ENCODE measurements at regions not wholly inside any gene's neighbourhood (a gene's known extent, or its start where the extent isn't known, plus 50 kb on each side); places are given as distances from the start of the nearest gene placed in this dataset.

DNA sequence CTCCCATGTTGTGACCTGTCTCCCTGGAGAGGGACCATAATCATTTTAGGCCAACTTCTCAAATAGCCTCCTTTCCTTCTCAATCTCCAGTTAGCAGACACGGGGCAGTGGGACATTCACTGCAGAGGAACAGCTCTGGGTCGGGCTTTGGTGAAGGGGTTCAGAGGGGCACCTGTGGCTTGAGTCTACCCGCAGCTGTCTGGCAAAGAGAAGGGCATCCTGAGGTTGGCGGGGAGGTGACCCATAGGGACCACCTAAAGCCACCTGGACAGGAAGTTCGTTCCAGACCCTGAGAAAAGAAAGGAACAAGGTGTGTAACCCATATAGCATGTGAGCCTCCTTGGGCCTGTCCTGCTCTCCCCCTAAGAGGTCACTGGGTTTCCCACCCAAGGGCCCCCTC, 155.0 kb downstream of the OAT start:
- no peak for DNase-seq

DNA sequence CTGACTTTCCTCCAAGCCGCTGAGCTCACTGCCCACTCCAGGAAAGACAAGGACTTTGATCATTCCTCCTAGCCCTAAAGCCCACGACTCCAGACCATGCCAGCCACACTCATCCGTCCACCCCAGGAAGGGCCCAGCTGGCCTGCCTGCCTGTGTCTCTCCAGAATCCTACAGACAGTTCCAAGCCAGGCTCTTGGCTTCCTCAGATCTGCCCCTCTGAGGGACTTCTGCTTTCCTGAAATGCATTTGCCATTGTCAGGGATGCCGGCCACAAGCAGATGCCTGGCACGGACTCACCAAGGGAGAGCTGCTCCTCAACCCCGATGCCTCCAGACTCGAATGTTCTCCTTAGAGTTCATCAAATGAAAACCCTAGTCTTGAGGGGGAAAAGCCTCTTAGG, 155.8 kb downstream of the OAT start:
- DNase-seq = no peak

DNA sequence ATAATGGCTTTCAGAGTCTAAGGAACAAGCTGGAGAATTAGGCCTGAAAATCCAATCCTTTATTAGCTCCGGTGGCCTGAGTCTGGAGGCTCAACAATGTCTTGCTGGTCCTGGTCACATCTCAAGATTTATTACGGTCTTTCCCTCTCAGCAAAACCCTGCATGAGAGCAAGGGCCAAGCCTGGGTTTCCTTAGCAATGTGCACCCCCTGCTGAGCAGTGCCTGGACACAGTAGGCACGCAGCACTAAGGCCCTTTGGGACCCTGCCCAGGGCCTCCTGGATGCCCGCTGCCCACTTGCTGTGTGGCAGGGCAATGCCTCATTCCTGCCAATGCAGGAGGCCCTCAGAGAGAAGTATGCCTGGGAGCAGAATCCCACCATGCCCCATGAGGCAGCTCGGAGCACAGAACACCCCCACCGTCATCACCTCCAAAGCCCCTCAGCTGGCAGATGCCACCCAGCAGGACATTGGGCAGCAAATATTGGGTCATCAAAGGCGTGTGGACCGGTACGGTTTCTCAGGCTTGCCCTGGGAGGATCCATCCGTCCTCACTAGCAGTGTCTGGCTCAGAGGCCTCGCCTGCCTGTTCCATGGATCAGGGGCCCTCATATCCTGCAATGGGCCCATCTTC, 156.4 kb downstream of the OAT start:
- DNase-seq = no peak

- peak; percentile 21 for DNase-seq
These were observed 159.4 kb downstream of the OAT start for GRCh38 chr10:124259139-124259825.

DNA sequence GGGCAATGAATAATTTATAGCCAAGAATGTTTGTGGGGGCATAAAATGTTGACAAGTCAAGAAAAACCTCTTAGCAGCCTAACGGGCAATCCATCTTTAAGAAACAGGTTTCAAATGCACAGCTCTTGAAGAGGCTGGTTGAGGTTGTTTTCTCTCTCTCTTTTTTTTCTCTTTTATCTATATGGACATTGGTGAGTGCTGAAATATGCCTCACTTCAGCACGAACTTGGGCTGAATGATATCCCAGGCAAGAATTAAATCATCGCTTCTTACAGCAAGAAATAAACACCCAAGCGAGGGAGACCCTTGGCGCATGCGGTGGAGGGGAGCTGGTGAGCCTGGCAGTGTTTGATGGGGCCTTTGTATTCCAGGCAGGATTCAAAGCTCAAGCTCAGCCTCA, 160.9 kb downstream of the OAT start:
- no peak for DNase-seq

- no peak for DNase-seq
These were observed 162.6 kb downstream of the OAT start for GRCh38 chr10:124256151-124256550.

DNA sequence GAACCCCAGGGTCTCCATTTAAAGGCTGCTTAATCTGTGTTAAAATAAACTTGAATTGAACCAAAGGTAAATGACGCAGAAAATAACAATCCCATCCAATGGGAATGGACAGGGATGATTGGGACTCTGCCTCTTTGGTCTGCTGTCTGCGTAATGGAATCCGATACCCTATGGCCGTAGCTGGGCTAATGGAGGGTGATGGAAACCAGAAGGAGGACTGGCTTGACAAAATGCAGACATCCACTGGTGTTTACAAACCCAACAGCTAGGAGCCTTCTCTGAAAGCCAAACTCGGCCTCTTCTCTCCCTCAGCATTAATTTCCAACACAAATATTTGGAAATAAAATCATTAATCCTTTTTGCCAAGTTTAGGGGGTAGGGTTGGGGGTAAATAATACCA, 162.2 kb upstream of the CHST15 start:
- no peak for DNase-seq

GRCh38 chr10:124254490-124254889, 161.1 kb upstream of the CHST15 start:
- no peak for DNase-seq

DNA sequence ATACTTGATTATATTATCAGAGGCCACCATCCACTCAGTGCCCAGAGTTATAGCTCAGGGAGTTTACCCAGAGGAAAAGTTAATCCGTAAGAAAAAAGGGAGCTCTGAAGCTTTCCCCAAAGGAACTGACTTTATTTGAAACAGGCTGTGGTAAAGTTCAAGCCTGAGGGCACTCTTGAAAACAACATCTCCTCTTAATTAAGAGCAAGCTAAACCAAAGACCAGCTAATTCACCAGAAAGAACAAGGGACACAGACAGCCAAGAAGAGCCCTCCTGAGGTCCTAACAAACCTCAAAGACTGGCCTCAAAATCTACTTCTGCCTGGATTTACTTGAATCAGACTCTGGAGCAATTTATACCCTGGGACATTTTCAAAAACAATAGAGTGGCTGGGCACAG, 159.6 kb upstream of the CHST15 start:
- DNase-seq = no peak

DNA sequence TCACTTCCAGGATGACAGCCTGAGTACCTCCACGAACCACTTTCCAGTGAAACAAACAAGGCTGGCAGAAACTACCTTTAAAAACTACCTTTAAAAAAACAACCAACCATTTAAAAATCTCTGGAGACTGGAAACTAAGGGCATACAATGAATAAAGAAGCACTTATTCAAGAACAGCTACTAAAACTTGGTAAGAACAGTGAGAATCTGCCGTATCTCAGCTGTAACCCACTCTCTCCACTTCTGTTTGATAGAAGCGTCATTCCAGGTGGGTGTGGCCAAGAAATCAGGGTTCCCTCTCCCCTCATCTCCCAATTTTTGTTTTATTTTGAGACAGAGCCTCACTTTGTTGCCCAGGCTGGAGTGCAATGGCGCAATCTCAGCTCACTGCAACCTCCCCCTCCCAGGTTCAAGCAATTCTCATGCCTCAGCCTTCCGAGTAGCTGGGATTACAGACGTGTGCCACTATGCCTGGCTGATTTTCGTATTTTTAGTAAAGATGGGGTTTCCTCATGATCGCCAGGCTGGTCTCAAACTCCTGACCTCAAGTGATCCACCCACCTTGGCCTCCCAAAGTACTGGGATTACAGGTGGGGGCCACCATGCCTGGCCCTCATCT, 158.8 kb upstream of the CHST15 start:
- no peak for DNase-seq

DNA sequence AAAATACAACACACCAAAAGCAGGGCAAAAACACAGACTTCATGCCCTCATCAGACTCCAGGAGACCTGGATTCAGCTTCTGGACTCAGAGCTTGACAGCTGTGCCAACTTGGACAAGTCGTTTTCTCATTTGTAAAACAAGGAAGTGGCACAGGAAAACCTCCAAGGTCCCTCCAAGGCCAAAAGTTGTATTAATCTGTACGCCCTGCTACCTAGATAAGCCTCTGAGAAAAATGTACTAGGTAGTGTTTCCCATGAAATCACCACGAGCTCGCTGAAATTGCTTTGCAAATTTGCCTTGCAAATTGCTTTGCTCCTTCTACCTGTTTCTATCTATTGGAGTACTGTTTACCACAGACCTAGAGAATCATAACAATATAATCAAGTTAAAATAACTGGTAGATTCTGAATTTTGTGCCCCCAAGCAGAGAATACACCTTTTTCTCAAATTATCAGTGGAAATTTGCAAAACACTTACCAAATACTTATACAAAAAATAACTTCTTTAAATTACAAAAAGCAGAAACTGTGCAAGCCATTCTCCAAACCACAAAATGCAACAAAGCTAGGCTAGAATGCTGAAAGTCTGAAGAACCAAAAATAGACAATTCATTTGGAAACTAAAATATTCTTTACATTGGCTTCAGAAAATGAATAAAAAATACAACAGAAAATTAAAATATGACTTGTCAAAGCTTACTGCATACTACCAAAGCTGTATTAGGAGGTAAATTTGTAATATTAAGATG, 158.1 kb upstream of the CHST15 start:
- no peak for DNase-seq

DNA sequence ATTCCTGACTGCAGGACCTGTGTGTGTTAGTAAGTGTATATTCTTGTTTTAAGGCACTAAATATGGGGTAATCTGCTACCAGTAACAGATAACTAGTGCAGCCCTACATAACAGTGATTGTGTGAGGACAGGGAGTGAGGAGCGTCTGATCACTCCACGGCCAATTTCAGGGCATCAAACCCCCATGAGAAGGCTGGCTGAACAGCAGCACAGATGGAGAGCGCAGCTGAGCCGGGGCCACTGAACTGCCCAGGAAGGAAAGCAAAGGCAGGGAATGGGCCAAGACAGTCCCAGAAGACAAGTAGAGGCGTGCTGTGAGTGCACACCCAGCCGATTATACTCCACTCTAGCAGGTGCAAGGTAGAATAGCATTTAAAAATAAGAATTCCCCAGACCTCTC, 157.1 kb upstream of the CHST15 start:
- no peak for DNase-seq

- DNase-seq = no peak
These were observed 156.5 kb upstream of the CHST15 start for GRCh38 chr10:124249812-124250432.

- DNase-seq = no peak
These were observed 155.8 kb upstream of the CHST15 start for GRCh38 chr10:124249196-124249595.

GRCh38 chr10:124248056-124249045, 155.0 kb upstream of the CHST15 start:
- DNase-seq = no peak

DNA sequence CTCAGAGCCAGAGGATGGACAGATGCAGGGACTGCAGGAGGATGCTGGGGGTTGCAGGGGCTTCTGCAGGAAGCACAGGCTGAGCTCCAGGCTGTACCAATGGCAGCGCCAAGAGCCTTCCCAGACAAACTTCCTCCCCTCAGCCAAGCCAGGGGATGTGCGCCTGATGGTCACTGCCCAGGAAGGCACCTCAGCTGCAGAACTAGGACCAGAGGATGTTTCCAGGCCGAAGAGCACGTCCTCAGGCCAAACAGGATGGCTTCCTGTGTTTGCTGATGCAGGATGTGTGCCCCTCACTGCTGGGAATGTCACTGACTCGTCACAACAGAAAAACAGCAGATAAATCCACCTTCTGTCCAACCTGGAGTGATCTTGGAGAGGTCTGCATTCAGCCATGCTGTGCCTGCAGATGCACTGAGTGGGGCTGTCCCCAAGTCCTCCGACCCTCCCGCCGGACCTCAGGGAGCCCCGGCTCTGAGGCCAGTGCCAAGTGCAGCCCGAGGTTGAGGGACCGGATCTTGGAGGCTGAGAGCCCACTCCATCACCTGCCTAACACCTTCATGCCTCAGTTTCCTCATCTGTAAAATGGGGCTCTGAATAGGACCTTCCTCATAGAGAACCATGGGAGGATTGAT, 152.5 kb upstream of the CHST15 start:
- no peak for DNase-seq

GRCh38 chr10:124245191-124245590, 151.8 kb upstream of the CHST15 start:
- DNase-seq = no peak

- no peak for DNase-seq
These were observed 151.0 kb upstream of the CHST15 start for GRCh38 chr10:124244256-124244877.

DNA sequence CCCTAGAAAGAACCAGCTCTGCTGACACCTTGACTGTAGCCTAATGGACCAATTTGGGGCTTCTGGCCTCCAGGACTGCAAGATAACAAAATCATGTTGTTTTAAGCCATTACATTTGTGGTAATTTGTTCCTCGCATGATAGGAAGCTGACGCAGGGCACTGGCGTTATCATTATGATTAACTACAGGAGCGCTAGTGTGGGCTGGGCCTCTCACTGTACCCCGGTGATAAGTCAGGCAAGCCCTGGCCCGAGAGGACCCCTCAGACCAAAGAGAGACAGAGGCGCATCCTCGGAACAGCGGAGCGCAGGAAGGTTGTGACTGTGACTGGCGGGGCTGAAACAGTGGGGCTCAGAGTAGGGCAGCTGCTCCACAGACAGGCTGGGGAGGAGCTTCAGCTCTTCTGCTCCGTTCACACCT, 150.3 kb upstream of the CHST15 start:
- DNase-seq = no peak

DNA sequence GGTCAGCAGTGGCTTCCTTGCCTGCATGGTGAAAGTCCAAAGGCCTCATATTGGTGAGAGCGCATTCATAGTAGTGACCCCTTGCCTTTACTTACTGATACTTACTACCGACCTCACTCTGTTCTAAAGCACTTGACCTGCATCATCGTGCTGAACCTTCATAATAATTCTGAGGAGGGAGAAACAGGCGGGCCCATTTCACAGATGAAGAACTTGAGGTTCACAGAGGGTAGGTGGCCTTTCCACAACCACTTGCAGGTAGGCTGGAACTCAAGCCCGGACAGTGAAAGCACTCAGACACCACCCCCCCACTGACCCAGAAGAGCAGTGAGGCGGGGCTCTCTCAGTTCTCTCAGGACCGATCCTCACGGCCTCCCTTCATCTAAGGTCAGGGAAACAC, 149.4 kb upstream of the CHST15 start:
- DNase-seq = no peak

DNA sequence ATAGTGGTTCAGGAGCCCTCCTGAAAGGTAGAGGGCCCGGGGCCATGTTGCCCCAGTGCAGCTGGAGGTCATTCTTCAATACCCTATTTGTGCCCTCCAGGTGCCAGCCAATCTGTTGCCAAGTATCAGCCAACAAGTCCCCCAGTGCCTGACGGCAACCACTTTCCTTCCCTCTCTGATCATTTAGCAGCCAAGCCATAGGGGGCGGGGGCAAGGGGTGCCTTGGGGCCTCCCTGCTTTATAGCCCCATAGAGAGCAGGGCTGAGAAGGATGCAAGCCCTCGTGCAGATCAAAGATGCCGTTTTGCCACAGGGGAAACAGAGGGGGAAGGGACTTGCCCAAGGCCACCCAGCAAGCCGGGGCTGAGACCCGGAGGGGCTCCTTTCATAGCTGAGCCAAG, 149.0 kb upstream of the CHST15 start:
- DNase-seq = no peak

Data from CD4-positive, alpha-beta T cell treated with Interleukin-17A for 4 hours (primary cell).